HG02840 (cell line): ENCODE measurements at regions not wholly inside any gene's neighbourhood (a gene's known extent, or its start where the extent isn't known, plus 50 kb on each side); places are given as distances from the start of the nearest gene placed in this dataset.

Source experiments
- ATAC-seq: cut with Tn5 transposase; IDR thresholded peaks from one replicate; pipeline ENCODE4 v1.9.1; 2021; ENCODE audit warnings: mild to moderate bottlenecking, moderate library complexity, moderate number of reproducible peaks; ENCODE audit not compliant: unreplicated experiment, low FRiP score

DNA sequence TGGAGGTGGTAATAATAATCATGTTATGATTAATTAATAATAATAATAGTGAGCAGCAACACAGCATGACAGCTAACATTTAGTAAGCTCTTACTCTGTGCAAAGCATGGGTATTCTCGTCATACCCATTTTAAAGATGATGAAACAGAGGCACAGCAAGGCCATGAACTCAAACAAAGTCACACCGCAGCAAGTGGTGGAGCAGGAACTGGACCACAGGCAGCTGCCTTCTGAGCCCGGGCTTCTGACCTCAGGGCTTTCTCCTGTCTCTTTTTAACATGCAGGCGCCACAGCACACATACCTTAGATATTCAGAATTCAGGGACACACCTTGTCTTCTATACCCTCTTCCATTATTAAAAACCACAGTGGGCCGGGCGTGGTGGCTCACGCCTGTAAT lies 50.7 kb upstream of the SPATA12 start:
- no peak for ATAC-seq

DNA sequence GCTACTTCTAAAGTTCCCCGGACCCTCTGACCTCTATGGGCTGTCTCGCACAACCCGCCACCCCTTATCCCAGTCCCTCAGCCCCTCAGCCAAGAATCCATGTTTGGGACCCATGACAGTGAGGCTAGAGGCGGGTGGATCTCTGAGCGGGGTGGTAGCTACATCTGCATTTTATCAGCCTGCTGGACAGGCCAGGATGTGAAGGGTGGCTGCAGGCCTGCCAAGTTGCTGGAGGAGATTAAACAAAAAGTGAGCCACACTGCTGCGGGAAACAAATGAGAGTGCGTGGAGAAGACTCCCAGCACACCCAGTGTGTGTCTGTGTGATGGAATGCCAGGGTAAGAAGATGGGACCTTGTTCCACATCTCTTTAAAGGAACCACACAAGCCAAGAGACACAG lies 51.1 kb upstream of the SPATA12 start:
- ATAC-seq = no peak

DNA sequence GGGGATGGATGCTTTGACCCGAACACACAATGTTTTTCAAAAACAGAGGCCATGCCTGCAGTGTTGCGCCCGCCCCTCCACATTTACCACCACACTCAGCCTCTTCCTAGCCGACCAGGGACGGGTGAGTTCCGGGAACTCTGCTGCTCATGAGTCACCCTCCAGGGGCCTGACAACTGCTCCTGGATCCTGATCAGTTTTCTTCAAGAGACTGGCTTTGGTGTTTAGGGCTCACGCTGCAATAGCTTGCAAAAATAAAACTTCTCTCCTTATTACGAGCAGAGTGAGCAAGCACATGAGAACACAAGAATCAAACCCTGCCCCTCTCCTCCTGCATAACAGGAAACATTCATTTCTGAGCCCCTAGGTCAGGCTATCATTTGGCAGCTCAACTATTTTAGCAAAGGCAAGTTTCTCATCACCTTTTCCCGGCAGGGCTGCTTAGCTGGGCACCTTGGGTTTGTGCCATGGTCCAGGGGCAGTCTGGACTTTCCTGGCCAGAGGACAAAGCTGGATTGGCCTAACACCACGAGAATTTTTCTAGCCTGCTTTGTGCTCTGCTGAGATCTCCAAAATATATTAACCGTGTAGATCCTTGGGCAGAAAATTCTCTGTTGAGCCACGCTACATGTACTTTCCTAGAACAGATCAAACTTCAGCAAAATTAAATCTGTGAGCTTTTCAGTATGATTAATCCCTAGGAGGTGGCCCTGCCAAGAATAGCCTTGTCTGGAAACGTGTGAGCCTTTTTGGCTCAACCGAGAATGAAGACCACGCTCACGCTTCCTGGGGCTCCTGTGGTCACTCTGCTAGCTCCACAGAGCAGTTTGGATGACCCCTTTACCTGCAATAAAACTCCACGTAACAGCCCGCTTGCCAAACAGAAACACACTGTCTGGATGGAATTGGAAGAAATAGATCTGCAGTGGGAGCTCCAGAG lies 52.7 kb upstream of the SPATA12 start:
- ATAC-seq = no peak

- ATAC-seq = no peak
These were observed 53.5 kb upstream of the SPATA12 start for GRCh38 chr3:57006949-57007419.

DNA sequence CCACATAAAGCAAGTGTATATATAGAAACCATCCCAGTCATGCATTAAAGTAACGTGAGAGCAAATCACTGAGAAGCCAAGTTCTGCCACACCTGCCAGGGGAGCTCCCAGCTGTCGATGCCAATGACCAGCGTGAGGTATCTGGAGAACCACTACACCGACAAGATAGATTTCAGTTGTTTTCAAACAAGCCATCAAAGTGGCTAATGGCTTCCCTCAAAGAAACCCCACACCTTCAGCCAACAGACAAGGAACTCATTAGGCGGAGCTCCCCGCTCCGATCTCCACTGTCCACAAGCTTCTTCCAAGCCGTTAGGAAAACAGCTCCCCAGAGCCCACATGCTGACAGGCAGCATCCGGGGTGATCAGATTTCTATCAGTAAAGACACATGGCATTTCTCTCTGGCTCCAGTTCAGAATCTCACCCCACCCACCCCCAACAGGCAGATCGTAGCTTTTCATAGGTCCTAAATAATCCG lies 54.2 kb upstream of the SPATA12 start:
- ATAC-seq = no peak

GRCh38 chr3:57004229-57004628 lies 56.2 kb upstream of the SPATA12 start:
- no peak for ATAC-seq

DNA sequence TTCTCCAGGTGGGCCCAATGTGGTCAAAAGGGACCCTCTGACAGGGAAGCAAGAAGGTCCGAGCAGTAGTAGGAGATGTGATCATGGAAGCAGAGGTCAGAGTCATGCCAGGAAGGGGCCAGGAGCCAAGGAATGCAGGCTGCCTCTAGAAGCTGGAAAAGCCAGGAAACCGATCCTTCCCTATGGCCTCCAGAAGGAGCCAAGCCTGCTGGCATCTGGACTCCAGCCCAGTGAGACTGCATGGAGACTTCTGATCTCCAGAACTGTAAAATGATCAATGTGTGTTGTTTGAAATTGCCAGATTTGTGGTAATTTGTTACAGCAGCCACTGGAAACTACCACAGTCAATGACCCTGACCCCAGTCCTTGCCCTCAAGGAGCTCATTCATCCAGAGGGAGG lies 56.8 kb upstream of the SPATA12 start:
- no peak for ATAC-seq

DNA sequence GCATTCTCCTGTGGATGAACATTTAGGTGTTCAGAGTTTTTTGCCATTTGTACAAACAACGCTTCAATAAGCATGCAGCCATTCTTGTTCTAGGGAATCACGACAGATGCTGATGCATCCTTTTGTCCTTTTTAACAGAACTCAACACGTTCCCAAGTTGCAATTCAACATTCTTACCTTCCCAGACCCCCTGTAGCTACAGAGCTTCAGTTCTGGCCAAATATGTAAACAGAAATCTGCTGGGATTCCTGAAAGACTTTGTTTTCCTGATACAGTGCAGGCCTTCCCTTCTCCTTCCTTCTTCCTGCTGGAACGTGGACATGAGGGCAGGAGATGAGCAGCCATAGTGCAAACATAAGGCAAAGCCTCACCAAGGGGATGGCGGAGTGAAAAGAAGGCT lies 59.1 kb upstream of the SPATA12 start:
- ATAC-seq = no peak

GRCh38 chr3:57000012-57000411 lies 60.5 kb upstream of the SPATA12 start:
- ATAC-seq = no peak

DNA sequence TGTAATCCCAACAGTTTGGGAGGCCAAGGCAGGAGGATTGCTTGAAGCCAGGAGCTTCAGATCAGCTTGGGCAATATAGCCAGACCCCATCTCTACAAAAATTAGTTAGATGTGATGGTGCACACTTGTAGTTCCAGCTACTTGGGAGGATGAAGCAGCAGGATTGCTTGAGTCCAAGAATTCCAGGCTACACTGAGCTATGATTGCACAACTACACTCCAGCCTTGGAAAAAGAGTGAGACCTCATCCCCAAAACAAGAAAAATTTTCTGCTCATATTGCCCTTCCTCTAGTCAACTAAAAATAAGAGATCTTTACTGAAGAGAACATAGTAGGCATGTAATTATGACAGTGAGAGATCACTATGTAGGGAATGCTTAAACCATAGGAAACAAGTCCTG lies 60.9 kb upstream of the SPATA12 start:
- ATAC-seq = no peak

DNA sequence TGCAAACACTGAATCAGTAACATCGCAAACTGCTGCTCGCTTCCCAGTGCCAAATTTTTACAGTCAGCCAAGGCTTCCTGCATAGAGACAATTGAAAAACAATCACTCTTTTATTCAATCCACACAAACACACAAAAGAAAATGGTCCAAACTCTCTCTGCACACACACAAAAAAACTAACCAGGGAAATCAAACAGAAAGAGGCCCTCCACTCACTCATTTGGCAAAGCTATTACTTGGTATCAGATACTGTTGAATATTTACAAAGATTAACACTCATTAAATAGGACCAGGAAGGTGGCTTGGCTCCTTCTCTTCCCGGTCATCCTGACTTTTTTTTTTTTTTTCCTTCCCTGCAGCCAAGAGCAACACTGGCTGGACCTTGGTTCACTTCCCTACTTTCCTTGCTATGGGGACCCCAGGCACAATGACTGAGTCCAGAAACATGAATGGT lies 62.4 kb upstream of the SPATA12 start:
- ATAC-seq = no peak

GRCh38 chr3:56997675-56998074 lies 62.8 kb upstream of the SPATA12 start:
- ATAC-seq = no peak

DNA sequence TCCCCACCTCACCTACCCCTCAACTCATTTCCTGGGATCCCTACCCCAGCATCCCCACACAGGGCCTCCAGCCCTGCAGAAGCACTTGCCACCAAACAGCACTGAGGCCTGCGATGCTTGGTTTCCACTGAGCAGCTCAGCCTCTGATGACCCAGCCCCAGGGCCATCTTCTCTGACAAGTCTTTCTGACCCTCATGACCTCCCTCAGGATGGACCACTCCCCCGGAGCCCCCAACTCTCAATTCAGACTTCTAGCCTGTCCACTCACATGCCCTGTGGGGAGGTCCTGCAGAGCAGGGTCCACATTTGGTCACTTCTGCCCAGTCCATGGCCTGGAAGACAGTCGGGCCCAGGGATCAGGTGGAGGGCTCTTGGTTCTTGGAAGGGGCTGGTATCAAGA lies 63.4 kb upstream of the SPATA12 start:
- ATAC-seq = no peak

- ATAC-seq = no peak
These were observed 66.1 kb upstream of the SPATA12 start for GRCh38 chr3:56994391-56994790.

GRCh38 chr3:56990641-56991015 lies 69.8 kb upstream of the SPATA12 start:
- ATAC-seq = no peak

- no peak for ATAC-seq
These were observed 70.4 kb upstream of the SPATA12 start for GRCh38 chr3:56989977-56990640.

GRCh38 chr3:56989169-56989976 lies 71.1 kb upstream of the SPATA12 start:
- ATAC-seq = no peak

GRCh38 chr3:56988458-56989168 lies 71.9 kb upstream of the SPATA12 start:
- ATAC-seq = no peak

DNA sequence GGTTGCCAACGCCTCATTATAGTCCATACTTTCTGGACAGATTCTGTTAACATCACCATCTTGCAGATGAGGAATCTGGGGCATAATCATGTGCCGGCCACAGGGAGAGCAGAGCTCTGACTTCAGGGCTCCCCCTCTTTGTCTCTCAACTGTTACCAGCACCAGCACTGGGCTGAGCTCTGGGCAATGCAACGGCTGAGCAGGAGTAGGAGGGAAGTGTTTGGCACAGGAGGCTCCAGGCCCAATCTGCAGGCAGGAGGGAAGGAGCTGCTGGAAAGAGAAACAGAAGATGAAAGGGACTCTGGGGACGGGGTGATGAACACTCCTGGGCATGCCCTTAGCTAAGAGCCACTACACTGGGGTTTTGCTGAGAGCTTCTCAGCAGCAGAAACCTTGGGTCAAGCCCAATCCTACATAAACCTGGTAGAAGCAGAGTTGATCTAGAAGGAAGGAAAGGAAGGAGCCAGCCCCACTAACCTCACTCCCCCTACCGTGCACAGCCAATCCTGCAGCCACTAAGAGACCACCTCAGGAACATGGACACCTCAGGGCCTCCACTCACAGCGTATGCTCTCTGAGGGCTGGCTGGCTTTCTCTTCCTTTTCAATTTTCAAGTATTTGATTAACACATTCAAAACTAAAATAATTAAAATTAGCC lies 73.1 kb upstream of the SPATA12 start:
- ATAC-seq = no peak

- no peak for ATAC-seq
These were observed 74.1 kb upstream of the SPATA12 start for GRCh38 chr3:56986347-56986746.
